ENCODE measurements at regions not wholly inside any gene's neighbourhood (a gene's known extent, or its start where the extent isn't known, plus 50 kb on each side); places are given as distances from the start of the nearest gene placed in this dataset.

DNA sequence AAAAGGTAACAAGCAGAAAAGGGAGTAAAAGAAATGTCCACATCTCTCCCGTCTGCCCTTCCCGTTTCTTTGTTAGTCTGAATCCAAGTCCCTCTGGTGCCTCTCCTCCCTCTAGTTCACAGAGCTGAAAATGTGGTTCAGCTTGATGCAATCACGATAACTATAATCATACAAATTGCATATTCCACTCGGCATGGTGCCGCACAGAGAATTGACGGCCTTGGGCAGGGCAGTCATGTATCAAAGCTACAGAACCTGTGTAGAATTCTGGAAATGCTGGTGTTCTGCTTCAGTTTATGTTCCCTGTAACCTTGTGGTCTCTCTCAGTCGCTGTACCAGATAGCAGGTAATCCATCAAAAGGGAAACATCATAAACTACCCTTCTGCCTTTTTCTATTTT, 562.9 kb upstream of the CBLB start:
- H3K4me1 Mint-ChIP-seq (ENCODE audit: unreplicated experiment): no peaks in the 10 kb centered on the region
- H3K27ac Mint-ChIP-seq (ENCODE audit: unreplicated experiment): no peak overlapping the region
- no peak overlapping the region for H3K4me3 Mint-ChIP-seq (ENCODE audit: unreplicated experiment)
- no peaks in the 10 kb centered on the region for H3K27me3 Mint-ChIP-seq (ENCODE audit: unreplicated experiment)
- no peak for DNase-seq (ENCODE audit: low spot score)
- H3K9me3 Mint-ChIP-seq (ENCODE audit: unreplicated experiment): no peaks in the 10 kb centered on the region
- TF ChIP-seq, protein P1, sequence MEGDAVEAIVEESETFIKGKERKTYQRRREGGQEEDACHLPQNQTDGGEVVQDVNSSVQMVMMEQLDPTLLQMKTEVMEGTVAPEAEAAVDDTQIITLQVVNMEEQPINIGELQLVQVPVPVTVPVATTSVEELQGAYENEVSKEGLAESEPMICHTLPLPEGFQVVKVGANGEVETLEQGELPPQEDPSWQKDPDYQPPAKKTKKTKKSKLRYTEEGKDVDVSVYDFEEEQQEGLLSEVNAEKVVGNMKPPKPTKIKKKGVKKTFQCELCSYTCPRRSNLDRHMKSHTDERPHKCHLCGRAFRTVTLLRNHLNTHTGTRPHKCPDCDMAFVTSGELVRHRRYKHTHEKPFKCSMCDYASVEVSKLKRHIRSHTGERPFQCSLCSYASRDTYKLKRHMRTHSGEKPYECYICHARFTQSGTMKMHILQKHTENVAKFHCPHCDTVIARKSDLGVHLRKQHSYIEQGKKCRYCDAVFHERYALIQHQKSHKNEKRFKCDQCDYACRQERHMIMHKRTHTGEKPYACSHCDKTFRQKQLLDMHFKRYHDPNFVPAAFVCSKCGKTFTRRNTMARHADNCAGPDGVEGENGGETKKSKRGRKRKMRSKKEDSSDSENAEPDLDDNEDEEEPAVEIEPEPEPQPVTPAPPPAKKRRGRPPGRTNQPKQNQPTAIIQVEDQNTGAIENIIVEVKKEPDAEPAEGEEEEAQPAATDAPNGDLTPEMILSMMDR (IDR thresholded peaks at IDR 0.05; ENCODE audit: unreplicated experiment): no peak
- no peaks in the 10 kb centered on the region for H3K36me3 Mint-ChIP-seq (ENCODE audit: low read depth, unreplicated experiment)

- Mint-ChIP-seq H3K4me3 (ENCODE audit: unreplicated experiment) (no peak overlapping the region), H3K27ac (ENCODE audit: unreplicated experiment) (no peak overlapping the region), H3K9me3 (ENCODE audit: unreplicated experiment) (no peaks in the 10 kb centered on the region), H3K4me1 (ENCODE audit: unreplicated experiment) (no peaks in the 10 kb centered on the region), H3K27me3 (ENCODE audit: unreplicated experiment) (no peaks in the 10 kb centered on the region), H3K36me3 (ENCODE audit: low read depth, unreplicated experiment) (no peaks in the 10 kb centered on the region)
- no peak for DNase-seq (ENCODE audit: low spot score)
- TF ChIP-seq, protein P1 (IDR thresholded peaks at IDR 0.05; ENCODE audit: unreplicated experiment): no peak
Observed at GRCh38 chr3:106435899-106436453, 567.2 kb upstream of the CBLB start.

GRCh38 chr3:106438887-106439286, 570.1 kb upstream of the CBLB start:
- DNase-seq (ENCODE audit: low spot score): no peak
- Mint-ChIP-seq H3K4me3 (ENCODE audit: unreplicated experiment) (no peak overlapping the region), H3K27ac (ENCODE audit: unreplicated experiment) (no peak overlapping the region), H3K9me3 (ENCODE audit: unreplicated experiment) (no peaks in the 10 kb centered on the region), H3K36me3 (ENCODE audit: low read depth, unreplicated experiment) (no peaks in the 10 kb centered on the region), H3K27me3 (ENCODE audit: unreplicated experiment) (no peaks in the 10 kb centered on the region), H3K4me1 (ENCODE audit: unreplicated experiment) (no peaks in the 10 kb centered on the region)
- TF ChIP-seq, protein P1 (IDR thresholded peaks at IDR 0.05; ENCODE audit: unreplicated experiment): no peak

DNA sequence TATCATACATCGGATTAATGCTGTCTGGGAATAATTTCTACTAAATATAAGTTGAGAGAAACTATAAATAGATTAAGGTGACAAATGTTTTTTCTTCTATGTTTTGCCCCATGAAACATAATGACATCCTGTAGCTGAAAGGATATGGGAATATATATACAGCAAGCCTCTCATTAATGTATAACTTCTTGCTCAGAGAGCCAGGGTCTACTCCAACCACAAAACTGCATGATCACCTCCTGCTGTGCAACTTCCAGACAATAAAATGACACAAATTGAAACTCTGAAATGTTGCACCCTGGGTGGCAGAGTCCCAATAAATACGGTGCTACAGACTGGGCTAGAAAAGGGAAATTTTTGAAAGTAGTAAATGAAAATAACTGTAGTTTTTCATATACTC, 571.9 kb upstream of the CBLB start:
- DNase-seq (ENCODE audit: low spot score): no peak
- H3K27ac Mint-ChIP-seq (ENCODE audit: unreplicated experiment): no peak overlapping the region
- no peaks in the 10 kb centered on the region for H3K4me1 Mint-ChIP-seq (ENCODE audit: unreplicated experiment)
- H3K27me3 Mint-ChIP-seq (ENCODE audit: unreplicated experiment): no peaks in the 10 kb centered on the region
- TF ChIP-seq, protein P1 (IDR thresholded peaks at IDR 0.05; ENCODE audit: unreplicated experiment): no peak
- H3K36me3 Mint-ChIP-seq (ENCODE audit: low read depth, unreplicated experiment): no peaks in the 10 kb centered on the region
- H3K9me3 Mint-ChIP-seq (ENCODE audit: unreplicated experiment): no peaks in the 10 kb centered on the region
- no peak overlapping the region for H3K4me3 Mint-ChIP-seq (ENCODE audit: unreplicated experiment)

DNA sequence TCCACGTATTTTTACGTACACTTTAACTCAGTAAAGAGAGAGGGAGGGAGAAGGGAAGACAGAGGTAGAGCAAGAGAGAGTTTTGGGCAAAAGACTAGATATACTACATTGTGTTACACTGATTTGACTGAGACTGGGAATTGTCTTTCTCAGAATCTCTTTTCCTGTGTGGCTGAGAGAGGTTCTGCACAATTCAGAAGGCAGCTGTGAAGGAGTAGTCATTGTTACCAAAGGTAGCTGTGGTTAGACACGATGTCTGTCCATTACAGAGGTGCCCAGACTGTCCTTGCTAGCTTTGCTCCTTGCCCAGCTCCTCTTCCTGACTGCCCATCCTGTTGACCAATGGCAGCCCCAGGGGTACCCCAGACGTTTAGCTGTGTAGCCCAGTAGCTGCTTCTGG, 577.5 kb upstream of the CBLB start:
- TF ChIP-seq, protein P1 (IDR thresholded peaks at IDR 0.05; ENCODE audit: unreplicated experiment): no peak
- H3K27me3 Mint-ChIP-seq (ENCODE audit: unreplicated experiment): no peaks in the 10 kb centered on the region
- no peaks in the 10 kb centered on the region for H3K9me3 Mint-ChIP-seq (ENCODE audit: unreplicated experiment)
- DNase-seq (ENCODE audit: low spot score): no peak
- no peak overlapping the region for H3K27ac Mint-ChIP-seq (ENCODE audit: unreplicated experiment)
- H3K4me1 Mint-ChIP-seq (ENCODE audit: unreplicated experiment): no peaks in the 10 kb centered on the region
- H3K36me3 Mint-ChIP-seq (ENCODE audit: low read depth, unreplicated experiment): no peaks in the 10 kb centered on the region
- no peak overlapping the region for H3K4me3 Mint-ChIP-seq (ENCODE audit: unreplicated experiment)

Measured in endothelial cell (in vitro differentiated cells).